ENCODE measurements at regions not wholly inside any gene's neighbourhood (a gene's known extent, or its start where the extent isn't known, plus 50 kb on each side); places are given as distances from the start of the nearest gene placed in this dataset.

- TF ChIP-seq POLR2AphosphoS5 (IDR thresholded peaks at IDR 0.05) (no peak), CTCF (IDR thresholded peaks at IDR 0.05) (no peak)
These were observed 125.5 kb upstream of the FRMD4B start for GRCh38 chr3:69511361-69511760.

Measured in stomach (tissue), 4 donors.